COLO829 (cell line): ENCODE measurements at regions not wholly inside any gene's neighbourhood (a gene's known extent, or its start where the extent isn't known, plus 50 kb on each side); places are given as distances from the start of the nearest gene placed in this dataset.

Experiments
- DNase-seq: peaks from one replicate; pipeline ENCODE4 v3.0.0; 2012; ENCODE audit warnings: low spot score

- DNase-seq = no peak
These were observed 59.4 kb upstream of the PLAC1 start for GRCh38 chrX:134717698-134718097.

- no peak for DNase-seq
These were observed 58.3 kb upstream of the PLAC1 start for GRCh38 chrX:134716620-134717012.

- no peak for DNase-seq
These were observed 57.8 kb upstream of the PLAC1 start for GRCh38 chrX:134715930-134716619.

- no peak for DNase-seq
These were observed 56.4 kb upstream of the PLAC1 start for GRCh38 chrX:134714633-134715110.

- DNase-seq = no peak
These were observed 55.4 kb upstream of the PLAC1 start for GRCh38 chrX:134713618-134714107.

GRCh38 chrX:134712272-134712671 is 54.0 kb upstream of the PLAC1 start:
- DNase-seq = no peak

GRCh38 chrX:134711135-134711921 is 53.1 kb upstream of the PLAC1 start:
- DNase-seq = no peak
